ENCODE measurements at regions not wholly inside any gene's neighbourhood (a gene's known extent, or its start where the extent isn't known, plus 50 kb on each side); places are given as distances from the start of the nearest gene placed in this dataset.
A peak's percentile ranks its signal among the peaks of the same experiment; 100 is the strongest.

GRCh38 chr17:69732272-69732918 is 317.9 kb downstream of the MAP2K6 start:
- Histone ChIP-seq H3K27me3 (ENCODE audit: control insufficient read depth in 1 of 2, insufficient read depth in 2 of 2, low read length in 1 of 2) (no peaks in the 10 kb centered on the region), H3K36me3 (ENCODE audit: control insufficient read depth in 1 of 2, insufficient read depth in 2 of 2, low read length in 1 of 2) (no peaks in the 10 kb centered on the region), H3K9me3 (ENCODE audit: control insufficient read depth, low read length) (no peaks in the 10 kb centered on the region), H3K4me1 (ENCODE audit: control insufficient read depth in 1 of 2, insufficient read depth in 2 of 2, low read length in 2 of 2) (peaks cover 0 to 2% of the 10 kb centered on the region in 2 donors), H3K4me3 (ENCODE audit: low read length in 2 of 2) (no peak overlapping the region), H3K27ac (ENCODE audit: low read depth in 1 of 2, low read length in 2 of 2) (no peak overlapping the region)
- DNase-seq (no peak), ATAC-seq (ENCODE audit: low FRiP score) (no peak)
- intact Hi-C loops (cut with DNase I) = no loop called here
- WGBS, 2 donors = 91 to 94% methylated on average over 3 of the region's 3 CpGs

- intact Hi-C loops (cut with DNase I) = no loop called here
- Histone ChIP-seq H3K27me3 (ENCODE audit: control insufficient read depth in 1 of 2, insufficient read depth in 2 of 2, low read length in 1 of 2) (no peaks in the 10 kb centered on the region), H3K4me3 (ENCODE audit: low read length in 2 of 2) (no peak overlapping the region), H3K27ac (ENCODE audit: low read depth in 1 of 2, low read length in 2 of 2) (no peak overlapping the region), H3K9me3 (ENCODE audit: control insufficient read depth, low read length) (no peaks in the 10 kb centered on the region), H3K36me3 (ENCODE audit: control insufficient read depth in 1 of 2, insufficient read depth in 2 of 2, low read length in 1 of 2) (no peaks in the 10 kb centered on the region), H3K4me1 (ENCODE audit: control insufficient read depth in 1 of 2, insufficient read depth in 2 of 2, low read length in 2 of 2) (peaks cover 0 to 2% of the 10 kb centered on the region in 2 donors)
- WGBS, 2 donors = 43 to 44% methylated on average over 3 of the region's 3 CpGs
- DNase-seq = peak; percentile 61 to 68
- no peak for ATAC-seq (ENCODE audit: low FRiP score)
These were observed 318.9 kb downstream of the MAP2K6 start for GRCh38 chr17:69733171-69734012.

GRCh38 chr17:69734656-69735055 is 320.2 kb downstream of the MAP2K6 start:
- Histone ChIP-seq H3K27me3 (ENCODE audit: control insufficient read depth in 1 of 2, insufficient read depth in 2 of 2, low read length in 1 of 2) (no peaks in the 10 kb centered on the region), H3K9me3 (ENCODE audit: control insufficient read depth, low read length) (no peaks in the 10 kb centered on the region), H3K27ac (ENCODE audit: low read depth in 1 of 2, low read length in 2 of 2) (no peak overlapping the region), H3K4me3 (ENCODE audit: low read length in 2 of 2) (no peak overlapping the region), H3K4me1 (ENCODE audit: control insufficient read depth in 1 of 2, insufficient read depth in 2 of 2, low read length in 2 of 2) (peaks cover 0 to 2% of the 10 kb centered on the region in 2 donors), H3K36me3 (ENCODE audit: control insufficient read depth in 1 of 2, insufficient read depth in 2 of 2, low read length in 1 of 2) (no peaks in the 10 kb centered on the region)
- no peak for DNase-seq
- intact Hi-C loops (cut with DNase I) = no loop called here
- ATAC-seq (ENCODE audit: low FRiP score) = no peak
- WGBS, 2 donors = 95 to 96% methylated on average over 1 of the region's 1 CpG

GRCh38 chr17:69735285-69735684 is 320.8 kb downstream of the MAP2K6 start:
- ATAC-seq (ENCODE audit: low FRiP score) = no peak
- intact Hi-C loops (cut with DNase I) = no loop called here
- H3K36me3 ChIP-seq (ENCODE audit: control insufficient read depth in 1 of 2, insufficient read depth in 2 of 2, low read length in 1 of 2) = no peaks in the 10 kb centered on the region
- no peak overlapping the region for H3K4me3 ChIP-seq (ENCODE audit: low read length in 2 of 2)
- H3K27ac ChIP-seq (ENCODE audit: low read depth in 1 of 2, low read length in 2 of 2) = no peak overlapping the region
- WGBS, 2 donors = 88 to 90% methylated on average over 2 of the region's 2 CpGs
- peaks cover 0 to 2% of the 10 kb centered on the region in 2 donors for H3K4me1 ChIP-seq (ENCODE audit: control insufficient read depth in 1 of 2, insufficient read depth in 2 of 2, low read length in 2 of 2)
- no peaks in the 10 kb centered on the region for H3K9me3 ChIP-seq (ENCODE audit: control insufficient read depth, low read length)
- DNase-seq = no peak
- H3K27me3 ChIP-seq (ENCODE audit: control insufficient read depth in 1 of 2, insufficient read depth in 2 of 2, low read length in 1 of 2) = no peaks in the 10 kb centered on the region

GRCh38 chr17:69743091-69743490 is 328.6 kb downstream of the MAP2K6 start:
- no peaks in the 10 kb centered on the region for H3K27me3 ChIP-seq (ENCODE audit: control insufficient read depth in 1 of 2, insufficient read depth in 2 of 2, low read length in 1 of 2)
- no peak for ATAC-seq (ENCODE audit: low FRiP score)
- no peaks in the 10 kb centered on the region for H3K9me3 ChIP-seq (ENCODE audit: control insufficient read depth, low read length)
- intact Hi-C loops (cut with DNase I) = no loop called here
- H3K4me1 ChIP-seq (ENCODE audit: control insufficient read depth in 1 of 2, insufficient read depth in 2 of 2, low read length in 2 of 2) = no peaks in the 10 kb centered on the region
- no peak overlapping the region for H3K27ac ChIP-seq (ENCODE audit: low read depth in 1 of 2, low read length in 2 of 2)
- no peaks in the 10 kb centered on the region for H3K36me3 ChIP-seq (ENCODE audit: control insufficient read depth in 1 of 2, insufficient read depth in 2 of 2, low read length in 1 of 2)
- no peak for DNase-seq
- no peak overlapping the region for H3K4me3 ChIP-seq (ENCODE audit: low read length in 2 of 2)
- 86 to 89% methylated on average over 3 of the region's 3 CpGs for WGBS, 2 donors

- no peak overlapping the region for H3K27ac ChIP-seq (ENCODE audit: low read depth in 1 of 2, low read length in 2 of 2)
- DNase-seq (no peak), ATAC-seq (ENCODE audit: low FRiP score) (no peak)
- no peaks in the 10 kb centered on the region for H3K9me3 ChIP-seq (ENCODE audit: control insufficient read depth, low read length)
- intact Hi-C loops (cut with DNase I) = no loop called here
- no peaks in the 10 kb centered on the region for H3K4me1 ChIP-seq (ENCODE audit: control insufficient read depth in 1 of 2, insufficient read depth in 2 of 2, low read length in 2 of 2)
- H3K4me3 ChIP-seq (ENCODE audit: low read length in 2 of 2) = no peak overlapping the region
- H3K27me3 ChIP-seq (ENCODE audit: control insufficient read depth in 1 of 2, insufficient read depth in 2 of 2, low read length in 1 of 2) = no peaks in the 10 kb centered on the region
- WGBS, 2 donors = 86 to 90% methylated on average over 5 of the region's 5 CpGs
- H3K36me3 ChIP-seq (ENCODE audit: control insufficient read depth in 1 of 2, insufficient read depth in 2 of 2, low read length in 1 of 2) = no peaks in the 10 kb centered on the region
These were observed 330.1 kb downstream of the MAP2K6 start for GRCh38 chr17:69744512-69745070.

- DNase-seq = no peak
- Histone ChIP-seq H3K4me1 (ENCODE audit: control insufficient read depth in 1 of 2, insufficient read depth in 2 of 2, low read length in 2 of 2) (no peaks in the 10 kb centered on the region), H3K9me3 (ENCODE audit: control insufficient read depth, low read length) (no peaks in the 10 kb centered on the region), H3K27ac (ENCODE audit: low read depth in 1 of 2, low read length in 2 of 2) (no peak overlapping the region), H3K36me3 (ENCODE audit: control insufficient read depth in 1 of 2, insufficient read depth in 2 of 2, low read length in 1 of 2) (no peaks in the 10 kb centered on the region), H3K4me3 (ENCODE audit: low read length in 2 of 2) (no peak overlapping the region), H3K27me3 (ENCODE audit: control insufficient read depth in 1 of 2, insufficient read depth in 2 of 2, low read length in 1 of 2) (no peaks in the 10 kb centered on the region)
- 71 to 82% methylated on average over 3 of the region's 3 CpGs for WGBS, 2 donors
- no peak for ATAC-seq (ENCODE audit: low FRiP score)
- intact Hi-C loops (cut with DNase I) = no loop called here
These were observed 325.1 kb upstream of the KCNJ16 start for GRCh38 chr17:69749911-69750310.

- H3K27ac ChIP-seq (ENCODE audit: low read depth in 1 of 2, low read length in 2 of 2) = no peak overlapping the region
- no peak for ATAC-seq (ENCODE audit: low FRiP score)
These were observed 317.2 kb upstream of the KCNJ16 start for GRCh38 chr17:69757688-69758430.

More at GRCh38 chr17:69757688-69758430, 317.2 kb upstream of the KCNJ16 start:
- 79 to 80% methylated on average over 7 of the region's 7 CpGs for WGBS, 2 donors
- Histone ChIP-seq H3K36me3 (ENCODE audit: control insufficient read depth in 1 of 2, insufficient read depth in 2 of 2, low read length in 1 of 2) (no peaks in the 10 kb centered on the region), H3K4me3 (ENCODE audit: low read length in 2 of 2) (no peak overlapping the region), H3K9me3 (ENCODE audit: control insufficient read depth, low read length) (no peaks in the 10 kb centered on the region), H3K27me3 (ENCODE audit: control insufficient read depth in 1 of 2, insufficient read depth in 2 of 2, low read length in 1 of 2) (no peaks in the 10 kb centered on the region), H3K4me1 (ENCODE audit: control insufficient read depth in 1 of 2, insufficient read depth in 2 of 2, low read length in 2 of 2) (no peaks in the 10 kb centered on the region)
- DNase-seq = no peak
- intact Hi-C loops (cut with DNase I) = no loop called here

Measured in aorta (tissue), 5 donors.